H9 (cell line): ENCODE measurements at regions not wholly inside any gene's neighbourhood (a gene's known extent, or its start where the extent isn't known, plus 50 kb on each side); places are given as distances from the start of the nearest gene placed in this dataset.
A peak's percentile ranks its signal among the peaks of the same experiment; 100 is the strongest.

ENCODE experiments used
- DNase-seq: peaks from one replicate; pipeline ENCODE4 v3.0.0-alpha.2; 2017
- H2AFZ ChIP-seq: one replicate; pipeline ENCODE4 v1.6.1; 2013; ENCODE audit warnings: mild to moderate bottlenecking, low read length, control low read depth, moderate library complexity
- H2AK5ac ChIP-seq: 2 replicates; pipeline ENCODE4 v1.6.1; 2013; ENCODE audit warnings: low read length, control low read depth, mixed read lengths; ENCODE audit not compliant: insufficient read length
- H2BK120ac ChIP-seq: one replicate; pipeline ENCODE4 v1.6.1; 2013; ENCODE audit warnings: low read depth, mild to moderate bottlenecking, low read length, control low read depth, inconsistent platforms; ENCODE audit not compliant: poor library complexity, severe bottlenecking
- H2BK12ac ChIP-seq: 2 replicates; pipeline ENCODE4 v1.6.1; 2013; ENCODE audit warnings: low read length, control low read depth, mixed read lengths, low read depth; ENCODE audit not compliant: insufficient read length
- H2BK15ac ChIP-seq: 2 replicates; pipeline ENCODE4 v1.6.1; 2013; ENCODE audit warnings: low read depth, low read length, control low read depth
- H2BK20ac ChIP-seq: one replicate; pipeline ENCODE4 v1.6.1; 2013; ENCODE audit warnings: low read depth, mild to moderate bottlenecking, low read length, control low read depth, inconsistent platforms; ENCODE audit not compliant: poor library complexity, severe bottlenecking
- H2BK5ac ChIP-seq: 2 replicates; pipeline ENCODE4 v1.6.1; 2013; ENCODE audit warnings: low read length, control low read depth, mixed read lengths; ENCODE audit not compliant: insufficient read length
- H3K14ac ChIP-seq: 2 replicates; pipeline ENCODE4 v1.6.1; 2013; ENCODE audit warnings: low read length, control low read depth; ENCODE audit not compliant: insufficient read depth
- H3K18ac ChIP-seq: 2 replicates; pipeline ENCODE4 v1.6.1; 2013; ENCODE audit warnings: low read depth, mild to moderate bottlenecking, mixed read lengths, low read length, control low read depth; ENCODE audit not compliant: insufficient read length
- H3K23ac ChIP-seq: 2 replicates; pipeline ENCODE4 v1.6.1; 2013; ENCODE audit warnings: low read length, control low read depth, mixed read lengths, low read depth; ENCODE audit not compliant: insufficient read length
- H3K23me2 ChIP-seq: 2 replicates; pipeline ENCODE4 v1.6.1; 2013; ENCODE audit warnings: low read depth, mild to moderate bottlenecking, mixed read lengths, low read length, control low read depth; ENCODE audit not compliant: insufficient read length, poor library complexity, severe bottlenecking
- H3K27ac ChIP-seq: 2 replicates; pipeline ENCODE4 v1.5.1; 2013; ENCODE audit warnings: low read length, control low read depth, mixed read lengths, low read depth; ENCODE audit not compliant: insufficient read length
- H3K27me3 ChIP-seq: 2 replicates; pipeline ENCODE4 v1.6.1; 2013; ENCODE audit warnings: low read length, control low read depth, inconsistent platforms; ENCODE audit not compliant: insufficient read depth
- H3K4ac ChIP-seq: 2 replicates; pipeline ENCODE4 v1.6.1; 2013; ENCODE audit warnings: low read depth, mild to moderate bottlenecking, control low read depth, inconsistent platforms, low read length, moderate library complexity
- H3K4me1 ChIP-seq: 2 replicates; pipeline ENCODE4 v1.6.1; 2013; ENCODE audit warnings: low read length, control low read depth, inconsistent platforms; ENCODE audit not compliant: insufficient read depth
- H3K4me2 ChIP-seq: 2 replicates; pipeline ENCODE4 v1.6.1; 2013; ENCODE audit warnings: low read length, control low read depth, mixed read lengths; ENCODE audit not compliant: insufficient read length, insufficient read depth
- H3K56ac ChIP-seq: 2 replicates; pipeline ENCODE4 v1.6.1; 2013; ENCODE audit warnings: low read depth, mild to moderate bottlenecking, mixed read lengths, low read length, control low read depth; ENCODE audit not compliant: insufficient read length
- H3K79me1 ChIP-seq: 2 replicates; pipeline ENCODE4 v1.6.1; 2013; ENCODE audit warnings: low read depth, mild to moderate bottlenecking, moderate library complexity, low read length, control low read depth, inconsistent platforms; ENCODE audit not compliant: insufficient read depth, poor library complexity, severe bottlenecking
- H3K79me2 ChIP-seq: 2 replicates; pipeline ENCODE4 v1.6.1; 2013; ENCODE audit warnings: low read length, control low read depth, inconsistent platforms; ENCODE audit not compliant: insufficient read depth
- H3K9ac ChIP-seq: 2 replicates; pipeline ENCODE4 v1.6.1; 2013; ENCODE audit warnings: low read length, control low read depth, mixed read lengths; ENCODE audit not compliant: insufficient read length; ENCODE audit errors: extremely low read depth
- H3K9me3 ChIP-seq: one replicate; pipeline ENCODE4 v1.6.1; 2013; ENCODE audit warnings: low read depth, low read length, inconsistent platforms; ENCODE audit not compliant: control insufficient read depth
- H3T11ph ChIP-seq: one replicate; pipeline ENCODE4 v1.6.1; 2013; ENCODE audit warnings: mild to moderate bottlenecking, low read length, control low read depth, inconsistent platforms
- H4K20me1 ChIP-seq: one replicate; pipeline ENCODE4 v1.6.1; 2013; ENCODE audit not compliant: control insufficient read depth, insufficient read length, insufficient read depth
- H4K5ac ChIP-seq: 2 replicates; pipeline ENCODE4 v1.6.1; 2013; ENCODE audit warnings: low read depth, mild to moderate bottlenecking, mixed read lengths, low read length, control low read depth; ENCODE audit not compliant: insufficient read length
- H4K8ac ChIP-seq: replicated peaks from 2 replicates; pipeline ENCODE4 v1.6.1; 2013; ENCODE audit warnings: low read length, control low read depth, mixed read lengths, low read depth; ENCODE audit not compliant: insufficient read length
- H4K91ac ChIP-seq: 2 replicates; pipeline ENCODE4 v1.6.1; 2013; ENCODE audit warnings: low read depth, mild to moderate bottlenecking, moderate library complexity, mixed read lengths, low read length, control low read depth; ENCODE audit not compliant: insufficient read length
- H3K27ac Mint-ChIP-seq, 3 experiments: 2 replicates in 2 of 3; 3 replicates in 1 of 3; pipeline ENCODE4 v1.8.0; 2020 to 2021; ENCODE audit warnings: mixed read lengths in 3 of 3, mild to moderate bottlenecking in 1 of 3, moderate library complexity in 1 of 3
- H3K27me3 Mint-ChIP-seq: 2 replicates; pipeline ENCODE4 v1.8.0; 2021; ENCODE audit warnings: low read depth, mild to moderate bottlenecking, moderate library complexity, mixed read lengths
- H3K36me3 Mint-ChIP-seq, 3 experiments: 2 replicates in 2 of 3; 3 replicates in 1 of 3; pipeline ENCODE4 v1.8.0; 2020 to 2021; ENCODE audit warnings: low read depth in 3 of 3, mixed read lengths in 3 of 3; ENCODE audit not compliant: insufficient read depth in 1 of 3
- H3K4me1 Mint-ChIP-seq, 2 experiments: 2 replicates each; pipeline ENCODE4 v1.8.0; 2020; ENCODE audit warnings: mixed read lengths in 2 of 2
- H3K4me3 Mint-ChIP-seq, 2 experiments: 2 replicates in 1 of 2; 3 replicates in 1 of 2; pipeline ENCODE4 v1.8.0; 2020 to 2021; ENCODE audit warnings: mild to moderate bottlenecking in 2 of 2, mixed read lengths in 2 of 2, moderate library complexity in 1 of 2
- H3K9me3 Mint-ChIP-seq, 2 experiments: 2 replicates in 1 of 2; 3 replicates in 1 of 2; pipeline ENCODE4 v1.8.0; 2020; ENCODE audit warnings: mild to moderate bottlenecking in 2 of 2, mixed read lengths in 2 of 2, moderate library complexity in 1 of 2
- CTCF ChIP-seq: fragments of 200-600 bp; sonication (generic); conservative IDR thresholded peaks from 3 replicates; pipeline ENCODE4 v1.8.0; 2021; ENCODE audit warnings: antibody characterized with exemption, mild to moderate bottlenecking
- WGBS: extraction: QIAGEN DNeasy Blood & Tissue Kit; methylation state at CpG from one replicate; pipeline ENCODE4 v1.1.7; 2013; ENCODE audit warnings: missing lambda C conversion rate, low lambda C conversion rate, mixed read lengths; ENCODE audit not compliant: insufficient read length; ENCODE audit errors: extremely low coverage; 5-methylcytosine and 5-hydroxymethylcytosine counted together

GRCh38 chr13:112012016-112012704 lies 54.8 kb upstream of the SOX1 start:
- H3K56ac ChIP-seq: no peak overlapping the region
- H3K23ac ChIP-seq: no peak overlapping the region
- H3K9me3 ChIP-seq: no peaks in the 10 kb centered on the region
- H3K9ac ChIP-seq: no peak overlapping the region
- no peak overlapping the region; the same call in 1 of the 2 replicates for H3K14ac ChIP-seq
- H3K4me2 ChIP-seq: no peak overlapping the region
- H3T11ph ChIP-seq: no peak overlapping the region
- no peak overlapping the region for H2BK120ac ChIP-seq
- no peaks in the 10 kb centered on the region for H3K4me1 ChIP-seq
- H2AK5ac ChIP-seq: no peak overlapping the region
- H3K27ac ChIP-seq: no peak overlapping the region
- no peak overlapping the region; the same call in 1 of the 2 replicates for H3K4ac ChIP-seq
- peaks cover 76% of the 10 kb centered on the region for H3K27me3 Mint-ChIP-seq
- H2BK5ac ChIP-seq: no peak overlapping the region
- no CpG with 5 or more reads among the region's 27 CpGs for WGBS
- peaks cover 13 to 16% of the 10 kb centered on the region in 2 experiments for H3K9me3 Mint-ChIP-seq
- H2BK20ac ChIP-seq: no peak overlapping the region
- no peaks in the 10 kb centered on the region for H3K79me1 ChIP-seq
- H4K91ac ChIP-seq: no peak overlapping the region
- no peak for TF ChIP-seq CTCF
- H3K27me3 ChIP-seq: no peaks in the 10 kb centered on the region; the same call in 1 of the 2 replicates
- H3K27ac Mint-ChIP-seq: no peak overlapping the region
- H3K4me3 Mint-ChIP-seq: no peak overlapping the region
- H2BK12ac ChIP-seq: no peak overlapping the region
- H3K23me2 ChIP-seq: no peaks in the 10 kb centered on the region
- no peak overlapping the region for H3K18ac ChIP-seq
- H2BK15ac ChIP-seq: no peak overlapping the region
- peak; percentile 39 for DNase-seq
- peaks cover 7 to 9% of the 10 kb centered on the region in 2 experiments; a peak in 3 of 4 replicates for H3K4me1 Mint-ChIP-seq
- H3K36me3 Mint-ChIP-seq: peaks cover 0 to 14% (median 2%) of the 10 kb centered on the region in 3 experiments; a peak in 3 of 7 replicates
- H4K20me1 ChIP-seq: no peaks in the 10 kb centered on the region
- H3K79me2 ChIP-seq: no peaks in the 10 kb centered on the region
- no peak overlapping the region for H4K8ac ChIP-seq
- no peak overlapping the region for H2AFZ ChIP-seq
- no peak overlapping the region for H4K5ac ChIP-seq
